Endothelial cell of umbilical vein (primary cell): ENCODE measurements at regions not wholly inside any gene's neighbourhood (a gene's known extent, or its start where the extent isn't known, plus 50 kb on each side); places are given as distances from the start of the nearest gene placed in this dataset.

Source experiments
- BruUV-seq: library from RNA; stranded (reverse); fragments of 400-500 nt; replicated peaks from 2 replicates; lab custom pipeline; 2021; lab: Mats Ljungman, UMichigan
- CTCF ChIA-PET: fragments of 300-600, 350-600 bp; sonication (Branson Sonifier 250); formaldehyde crosslinking; loops from one replicate; lab custom pipeline; 2021; ENCODE audit warnings: antibody characterized with exemption, inconsistent platforms; lab: Charles Lee
- POLR2A ChIA-PET: fragments of 300-600, 350-600 bp; sonication (Branson Sonifier 250); formaldehyde crosslinking; loops from one replicate; lab custom pipeline; 2021; ENCODE audit warnings: antibody characterized with exemption, inconsistent platforms; lab: Charles Lee
- DNase-seq: peaks from one replicate; pipeline ENCODE4 v3.0.0-alpha.2; 2011; ENCODE audit warnings: low read depth, low spot score
- FAIRE-seq: peaks from 2 replicates; lab custom pipeline; 2011; peaks lifted over from hg19 to GRCh38; lab: Jason Lieb, UNC
- H2AFZ ChIP-seq: 2 replicates; pipeline ENCODE4 v1.6.0; 2012; ENCODE audit warnings: low read depth, low read length, control low read depth, inconsistent platforms
- H3K27ac ChIP-seq: 2 replicates; pipeline ENCODE4 v1.5.1; 2011; ENCODE audit warnings: low read depth, mild to moderate bottlenecking, control low read depth, low read length, moderate library complexity; ENCODE audit not compliant: insufficient read depth
- H3K27me3 ChIP-seq, 2 experiments: 2 replicates each; pipeline versions ENCODE4 v1.6.0 to v1.6.1; 2011; ENCODE audit warnings: low read length in 2 of 2, mixed read lengths in 1 of 2; ENCODE audit not compliant: control insufficient read depth in 2 of 2, insufficient read depth in 2 of 2
- H3K36me3 ChIP-seq, 2 experiments: 2 replicates in 1 of 2; 3 replicates in 1 of 2; pipeline ENCODE4 v1.5.1; 2011; ENCODE audit warnings: low read length in 2 of 2, mild to moderate bottlenecking in 1 of 2, moderate library complexity in 1 of 2; ENCODE audit not compliant: control insufficient read depth in 2 of 2, insufficient read depth in 2 of 2; ENCODE audit errors: extremely low read depth in 1 of 2
- H3K4me1 ChIP-seq: 3 replicates; pipeline ENCODE4 v1.5.1; 2011; ENCODE audit warnings: mild to moderate bottlenecking, low read length; ENCODE audit not compliant: control insufficient read depth, insufficient read depth; ENCODE audit errors: extremely low read depth
- H3K4me2 ChIP-seq: 2 replicates; pipeline ENCODE4 v1.6.1; 2011; ENCODE audit warnings: low read length, control low read depth, mixed read lengths; ENCODE audit not compliant: insufficient read depth
- H3K4me3 ChIP-seq, 3 experiments: fragments of 200-600 bp in 1 of 3; sonication (generic), shearing (Covaris generic) in 1 of 3; replicated peaks in 1 of 3; 2 replicates each; pipeline ENCODE4 v1.5.1; 2011 to 2016; ENCODE audit warnings: control low read depth in 3 of 3, low read length in 3 of 3, mild to moderate bottlenecking in 2 of 3, inconsistent platforms in 1 of 3, low read depth in 1 of 3, moderate library complexity in 1 of 3; ENCODE audit not compliant: insufficient read depth in 1 of 3
- H3K79me2 ChIP-seq: 2 replicates; pipeline ENCODE4 v1.6.0; 2012; ENCODE audit warnings: low read length, inconsistent platforms; ENCODE audit not compliant: control insufficient read depth, insufficient read depth
- H3K9ac ChIP-seq: replicated peaks from 2 replicates; pipeline ENCODE3; 2011; ENCODE audit warnings: low read length, control low read depth; ENCODE audit not compliant: insufficient read depth; ENCODE audit errors: extremely low read depth
- H3K9me1 ChIP-seq: replicated peaks from 3 replicates; pipeline ENCODE4 v1.6.0; 2011; ENCODE audit warnings: mild to moderate bottlenecking, low read length; ENCODE audit not compliant: control insufficient read depth, insufficient read depth; ENCODE audit errors: extremely low read depth
- H3K9me3 ChIP-seq: replicated peaks from 2 replicates; pipeline ENCODE4 v1.5.1; 2012; ENCODE audit warnings: low read length, inconsistent platforms; ENCODE audit not compliant: control insufficient read depth, insufficient read depth
- H4K20me1 ChIP-seq: replicated peaks from 2 replicates; pipeline ENCODE3; 2011; ENCODE audit warnings: mild to moderate bottlenecking, low read length; ENCODE audit not compliant: control insufficient read depth, insufficient read depth; ENCODE audit errors: extremely low read depth
- EZH2 ChIP-seq: IDR thresholded peaks from 2 replicates; pipeline ENCODE4 v1.6.1; 2012; ENCODE audit warnings: borderline replicate concordance, low read depth, mild to moderate bottlenecking, moderate library complexity, low read length, inconsistent platforms; ENCODE audit not compliant: severe bottlenecking
- FOS ChIP-seq: IDR thresholded peaks from 2 replicates; pipeline ENCODE4 v1.6.1; 2011; ENCODE audit warnings: mild to moderate bottlenecking, low read length, moderate library complexity, borderline replicate concordance; ENCODE audit not compliant: insufficient read depth
- GATA2 ChIP-seq: IDR thresholded peaks from 2 replicates; pipeline ENCODE4 v1.7.0; 2011; ENCODE audit warnings: low read depth, mild to moderate bottlenecking, moderate library complexity, mixed read lengths, low read length; ENCODE audit not compliant: insufficient read length, insufficient read depth
- JUN ChIP-seq: IDR thresholded peaks from 2 replicates; pipeline ENCODE4 v1.6.1; 2011; ENCODE audit warnings: borderline replicate concordance, low read depth; ENCODE audit not compliant: insufficient read length, insufficient read depth
- MYC ChIP-seq: IDR thresholded peaks from one replicate; pipeline ENCODE4 v1.6.1; 2011; ENCODE audit warnings: mild to moderate bottlenecking, low read depth, low read length
- POLR2A ChIP-seq: IDR thresholded peaks from 2 replicates; pipeline ENCODE4 v1.6.1; 2012; ENCODE audit warnings: low read depth, mild to moderate bottlenecking, control low read depth, low read length
- POLR2AphosphoS5 ChIP-seq: IDR thresholded peaks from 2 replicates; pipeline ENCODE4 v1.6.1; 2012; ENCODE audit warnings: low read depth, mild to moderate bottlenecking, control low read depth, low read length, moderate library complexity; ENCODE audit not compliant: insufficient read depth
- dilution Hi-C: fragments of 300-500 bp; cut with MboI; formaldehyde crosslinking; loops from one replicate; pipeline ENCODE4 v1.15.0; 2019; ENCODE audit warnings: low sequenced_read_pairs; ENCODE audit not compliant: extremely low pct_ligation_motif_present
- intact Hi-C: fragments of 100-400 bp; cut with micrococcal nuclease; formaldehyde crosslinking; loops from one replicate; pipeline ENCODE4 v1.10.0; 2022
- TF ChIP-seq, protein P1 (sequence below): IDR thresholded peaks from 2 replicates; pipeline ENCODE4 v1.6.1; 2011; ENCODE audit not compliant: insufficient read depth, insufficient read length
- TF ChIP-seq, protein P2 (sequence below), 2 donors: IDR thresholded peaks; 1 replicate in 1 of 2; 2 replicates in 1 of 2; pipeline ENCODE4 v1.5.1; 2011; ENCODE audit warnings: low read length in 2 of 2, mild to moderate bottlenecking in 2 of 2, moderate library complexity in 2 of 2, control low read depth in 1 of 2, inconsistent platforms in 1 of 2, low read depth in 1 of 2; ENCODE audit not compliant: insufficient read depth in 1 of 2; ENCODE audit errors: extremely low read depth in 1 of 2

DNA sequence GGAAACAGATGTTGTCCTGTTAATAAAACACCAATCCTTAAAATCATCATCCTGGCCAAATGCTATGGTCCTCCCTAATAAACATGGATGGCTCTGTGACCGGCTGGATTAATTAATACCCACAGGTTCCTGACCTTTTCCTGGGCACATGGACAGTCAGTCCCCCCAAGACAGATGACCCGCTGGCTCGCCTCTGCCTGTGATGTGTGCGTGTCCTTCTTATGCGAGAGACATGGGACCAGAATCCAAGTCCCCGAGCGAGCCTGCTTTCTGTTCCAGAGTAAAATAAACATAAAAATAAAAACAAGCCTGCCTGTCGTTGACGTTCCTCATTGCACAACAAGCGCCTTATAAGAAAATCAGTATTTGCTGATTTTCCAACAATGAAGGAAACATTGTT lies 378.3 kb upstream of the TSHZ3 start:
- CTCF ChIA-PET, result no interaction called here
- H3K27me3 ChIP-seq, result no peaks in the 10 kb centered on the region
- FAIRE-seq (no peak), DNase-seq (no peak)
- H3K4me3 ChIP-seq, result no peak overlapping the region
- no peak overlapping the region for H3K27ac ChIP-seq
- H3K79me2 ChIP-seq, result no peaks in the 10 kb centered on the region
- H3K4me1 ChIP-seq, result no peaks in the 10 kb centered on the region
- no peak overlapping the region for H3K9ac ChIP-seq
- no peak overlapping the region for H2AFZ ChIP-seq
- dilution Hi-C loops, result no loop called here
- no peak overlapping the region for H3K4me2 ChIP-seq
- no TSS peak for BruUV-seq
- no peaks in the 10 kb centered on the region for H4K20me1 ChIP-seq
- H3K9me1 ChIP-seq, result no peaks in the 10 kb centered on the region
- no peaks in the 10 kb centered on the region for H3K36me3 ChIP-seq
- peaks cover 4% of the 10 kb centered on the region for H3K9me3 ChIP-seq
- POLR2A ChIA-PET, result no interaction called here
- intact Hi-C loops, result no loop called here
- TF ChIP-seq MYC (no peak), EZH2 (no peak), GATA2 (no peak), JUN (no peak), POLR2A (no peak), POLR2AphosphoS5 (no peak), FOS (no peak)
- TF ChIP-seq, protein P1, sequence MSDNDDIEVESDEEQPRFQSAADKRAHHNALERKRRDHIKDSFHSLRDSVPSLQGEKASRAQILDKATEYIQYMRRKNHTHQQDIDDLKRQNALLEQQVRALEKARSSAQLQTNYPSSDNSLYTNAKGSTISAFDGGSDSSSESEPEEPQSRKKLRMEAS, result no peak
- TF ChIP-seq, protein P2, sequence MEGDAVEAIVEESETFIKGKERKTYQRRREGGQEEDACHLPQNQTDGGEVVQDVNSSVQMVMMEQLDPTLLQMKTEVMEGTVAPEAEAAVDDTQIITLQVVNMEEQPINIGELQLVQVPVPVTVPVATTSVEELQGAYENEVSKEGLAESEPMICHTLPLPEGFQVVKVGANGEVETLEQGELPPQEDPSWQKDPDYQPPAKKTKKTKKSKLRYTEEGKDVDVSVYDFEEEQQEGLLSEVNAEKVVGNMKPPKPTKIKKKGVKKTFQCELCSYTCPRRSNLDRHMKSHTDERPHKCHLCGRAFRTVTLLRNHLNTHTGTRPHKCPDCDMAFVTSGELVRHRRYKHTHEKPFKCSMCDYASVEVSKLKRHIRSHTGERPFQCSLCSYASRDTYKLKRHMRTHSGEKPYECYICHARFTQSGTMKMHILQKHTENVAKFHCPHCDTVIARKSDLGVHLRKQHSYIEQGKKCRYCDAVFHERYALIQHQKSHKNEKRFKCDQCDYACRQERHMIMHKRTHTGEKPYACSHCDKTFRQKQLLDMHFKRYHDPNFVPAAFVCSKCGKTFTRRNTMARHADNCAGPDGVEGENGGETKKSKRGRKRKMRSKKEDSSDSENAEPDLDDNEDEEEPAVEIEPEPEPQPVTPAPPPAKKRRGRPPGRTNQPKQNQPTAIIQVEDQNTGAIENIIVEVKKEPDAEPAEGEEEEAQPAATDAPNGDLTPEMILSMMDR (IDR thresholded peaks at IDR 0.05; ENCODE audit: extremely low read depth in 1 of 2, insufficient read depth in 1 of 2, low read depth in 1 of 2, low read length in 2 of 2), result no peak
